HUDEP-2 (cell line): ENCODE measurements at regions not wholly inside any gene's neighbourhood (a gene's known extent, or its start where the extent isn't known, plus 50 kb on each side); places are given as distances from the start of the nearest gene placed in this dataset.
"Not testable (repeated sequence)": the region's sequence is repeated elsewhere in the genome, so short reads cannot be mapped to it uniquely, and the experiment has no call there.

ENCODE experiments used
- DNase-seq, 76 experiments: peaks; one replicate each; lab custom pipeline; 2025; ENCODE audit not compliant: unreplicated experiment in 76 of 76; lab: John Stamatoyannopoulos, UW

DNA sequence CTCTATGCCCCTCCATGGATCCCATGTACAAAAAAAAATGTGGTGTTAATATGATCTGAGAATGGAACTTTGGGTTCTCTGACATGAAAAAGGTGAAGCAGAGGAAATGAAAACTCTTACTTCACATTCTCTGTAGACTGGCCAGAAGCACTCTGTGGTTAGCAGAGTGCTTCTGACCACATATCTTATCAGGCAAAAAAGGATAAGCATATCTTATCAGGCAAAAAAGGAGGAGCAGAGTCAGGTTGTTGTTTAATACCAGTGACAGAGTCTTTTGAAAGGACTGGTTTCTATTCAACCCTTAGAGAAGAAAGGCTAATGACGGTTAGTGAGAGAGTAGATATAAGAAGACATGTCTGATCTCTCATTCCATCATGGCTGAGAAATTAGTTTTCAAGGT lies 1404.8 kb downstream of the SLITRK1 start:
- DNase-seq: peak in 6 of 76 experiments; percentile 3 to 57 (median 12)

DNA sequence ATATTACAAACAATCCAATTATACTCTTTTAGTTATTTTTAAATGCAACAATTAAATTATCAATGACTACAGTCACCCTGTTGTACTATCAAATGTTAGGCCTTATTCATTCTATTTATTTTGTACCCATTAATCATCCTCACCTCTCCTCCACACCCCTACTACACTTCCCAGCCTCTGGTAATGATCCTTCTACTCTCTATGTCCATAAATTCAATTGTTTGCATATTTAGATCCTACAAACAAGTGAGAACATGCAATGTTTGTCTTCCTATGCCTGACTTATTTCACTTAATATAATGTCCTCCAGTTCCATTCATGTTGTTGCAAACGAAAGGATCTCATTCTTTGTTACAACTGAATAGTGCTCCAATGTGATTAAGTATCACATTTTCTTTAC lies 1414.6 kb downstream of the SLITRK1 start:
- DNase-seq: no peak

GRCh38 chr13:82459575-82459974 lies 1422.7 kb downstream of the SLITRK1 start:
- DNase-seq: not testable (repeated sequence)

DNA sequence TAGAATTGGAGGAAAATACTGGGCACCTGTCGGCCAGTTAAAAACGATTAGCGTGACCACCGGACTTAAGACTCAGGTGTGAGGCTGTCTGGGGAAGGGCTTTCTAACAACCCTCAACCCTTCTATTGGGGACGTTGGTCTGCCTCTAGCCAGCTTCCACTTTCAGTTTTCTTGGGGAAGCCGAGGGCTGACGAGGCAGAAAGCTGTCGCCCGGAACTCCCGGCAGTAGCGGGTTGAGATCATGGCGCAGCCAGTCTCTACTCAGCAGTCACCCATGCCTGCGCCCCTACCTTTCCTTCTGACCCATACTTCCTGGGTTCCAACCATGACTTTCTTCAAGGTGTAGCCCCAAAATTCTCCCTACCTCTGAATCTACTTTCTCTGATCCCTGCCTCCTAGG lies 1424.1 kb downstream of the SLITRK1 start:
- DNase-seq: no peak

- not testable (repeated sequence) for DNase-seq
Measured at GRCh38 chr13:82457548-82457947, 1424.7 kb downstream of the SLITRK1 start.

DNA sequence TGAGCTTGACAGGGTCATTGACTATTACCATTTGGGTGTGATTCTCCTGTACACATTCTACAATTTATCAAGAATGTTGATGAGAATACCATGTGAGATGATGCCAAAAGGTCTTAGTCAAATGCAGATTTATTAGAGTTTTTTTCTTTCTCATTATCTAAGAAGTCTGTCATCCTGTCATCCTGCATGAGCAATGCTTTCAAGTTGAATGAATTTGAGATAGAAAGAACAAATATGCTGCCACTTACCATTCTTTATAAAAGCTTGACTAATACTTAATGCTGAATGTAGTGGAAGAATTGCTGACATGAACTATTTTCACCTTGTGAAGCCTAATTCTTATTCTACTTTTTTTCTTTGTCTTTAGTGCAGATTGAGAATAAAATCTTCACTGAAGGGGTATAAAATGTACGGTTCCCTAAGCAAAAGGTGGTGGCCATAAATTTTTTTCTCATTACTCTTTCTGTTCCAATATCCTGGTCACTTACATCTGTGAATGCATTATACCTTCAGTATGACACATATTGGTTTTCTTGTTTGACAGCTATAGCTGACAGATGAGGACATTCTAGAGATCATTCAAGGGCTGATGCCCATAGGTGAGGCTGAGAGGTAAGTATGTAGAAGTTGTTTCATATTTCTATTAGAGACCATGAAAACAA lies 1434.7 kb downstream of the SLITRK1 start:
- DNase-seq: no peak

DNA sequence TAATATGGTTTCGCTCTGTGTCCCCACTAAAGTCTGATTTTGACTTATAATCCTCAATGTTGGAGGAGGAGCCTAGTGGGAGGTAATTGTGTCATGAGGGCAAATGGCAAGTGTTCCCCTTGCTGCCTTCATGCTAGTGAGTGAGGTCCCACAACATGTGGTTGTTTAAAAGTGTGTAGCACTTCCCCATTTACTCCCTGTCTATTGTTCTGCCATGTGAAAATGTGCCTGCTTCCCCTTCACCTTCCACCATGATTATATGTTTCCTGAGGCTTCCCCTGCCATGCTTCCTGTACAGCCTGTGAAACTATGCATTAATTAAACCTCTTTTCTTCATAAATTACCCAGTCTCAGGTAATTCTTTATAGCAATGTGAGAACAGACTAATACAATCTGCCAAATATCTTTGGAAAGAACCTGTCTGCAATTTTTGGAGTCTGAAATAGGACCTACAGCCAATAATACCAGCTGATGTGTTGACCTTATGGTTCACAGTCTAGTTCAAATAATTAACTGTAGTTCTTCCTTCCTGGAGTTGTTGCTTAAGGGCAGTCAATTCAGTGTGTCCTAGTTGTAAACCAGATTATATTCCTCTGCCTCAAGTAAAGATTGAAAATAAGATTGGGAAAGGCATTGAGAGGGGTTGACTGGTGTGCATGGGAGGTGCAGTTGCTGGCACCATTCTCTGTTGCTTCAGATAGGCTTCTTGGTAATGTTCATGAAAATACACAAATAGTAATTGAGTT lies 1442.9 kb downstream of the SLITRK1 start:
- DNase-seq: no peak

DNA sequence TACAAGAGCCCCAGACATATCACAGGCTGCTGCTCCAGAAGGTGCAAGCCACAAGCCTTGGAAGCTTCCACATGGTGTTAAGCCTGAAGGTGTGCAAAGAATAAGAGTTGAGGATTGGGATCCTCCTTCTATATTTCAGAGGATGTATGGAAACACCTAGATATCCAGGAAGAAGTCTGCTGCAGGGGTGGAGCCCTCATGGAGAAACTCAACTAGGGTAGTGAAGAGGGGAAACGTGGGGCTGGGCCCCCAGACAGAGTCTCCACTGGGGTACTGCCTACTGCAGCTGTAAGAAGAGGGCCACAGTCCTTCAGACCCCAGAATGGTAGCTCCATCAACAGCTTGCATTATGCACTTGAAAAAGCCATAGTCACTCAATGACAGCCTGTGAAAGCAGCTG lies 1444.0 kb downstream of the SLITRK1 start:
- DNase-seq: no peak

DNA sequence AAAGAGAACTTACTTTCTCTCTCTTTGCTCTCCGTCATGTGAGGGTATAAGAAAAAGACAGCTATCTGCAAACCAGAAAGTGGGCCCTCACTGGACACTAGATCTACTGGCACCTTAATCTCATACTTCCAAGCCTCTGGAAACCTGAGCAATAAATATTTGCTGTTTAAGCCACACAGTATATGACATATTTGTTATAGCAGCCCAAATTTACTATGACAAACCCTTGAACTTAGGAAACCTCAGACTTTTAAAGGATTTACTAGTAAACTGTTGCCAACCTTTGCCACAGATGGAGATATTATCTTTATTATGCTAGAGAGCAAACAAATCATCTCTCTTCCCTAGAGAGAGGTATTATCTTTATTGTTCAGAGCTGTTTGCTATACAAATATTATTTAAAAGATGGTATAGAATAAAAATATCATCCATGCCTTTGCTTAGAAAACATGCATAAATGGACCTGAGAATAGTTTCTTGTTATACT lies 1446.1 kb downstream of the SLITRK1 start:
- no peak for DNase-seq

- no peak for DNase-seq
Measured at GRCh38 chr13:82432949-82433348, 1449.3 kb downstream of the SLITRK1 start.

- DNase-seq: peak in 3 of 76 experiments; percentile 3 to 17 (median 7)
Measured at GRCh38 chr13:82412749-82413148, 1469.5 kb downstream of the SLITRK1 start.

DNA sequence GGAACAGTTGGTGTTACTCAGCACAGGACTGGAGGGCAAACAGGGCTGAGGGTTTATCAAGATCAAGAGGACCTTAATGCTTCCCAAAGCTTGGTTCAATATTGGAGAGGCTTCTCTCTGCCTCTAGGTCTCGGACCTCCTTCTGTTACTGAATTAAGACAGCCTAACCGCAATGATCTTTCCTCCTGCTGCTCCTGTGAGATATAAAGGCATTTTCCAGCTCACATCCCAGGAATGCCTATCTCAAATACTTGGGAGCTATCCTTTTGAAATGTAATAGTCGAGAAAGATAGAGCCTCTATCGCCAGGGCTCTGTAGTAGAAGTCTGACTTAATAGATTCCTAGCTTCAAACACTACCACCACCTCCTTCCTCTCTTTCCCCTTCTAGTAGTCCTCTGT lies 1475.0 kb downstream of the SLITRK1 start:
- no peak for DNase-seq

GRCh38 chr13:82374719-82375118 lies 1507.6 kb downstream of the SLITRK1 start:
- DNase-seq: no peak

DNA sequence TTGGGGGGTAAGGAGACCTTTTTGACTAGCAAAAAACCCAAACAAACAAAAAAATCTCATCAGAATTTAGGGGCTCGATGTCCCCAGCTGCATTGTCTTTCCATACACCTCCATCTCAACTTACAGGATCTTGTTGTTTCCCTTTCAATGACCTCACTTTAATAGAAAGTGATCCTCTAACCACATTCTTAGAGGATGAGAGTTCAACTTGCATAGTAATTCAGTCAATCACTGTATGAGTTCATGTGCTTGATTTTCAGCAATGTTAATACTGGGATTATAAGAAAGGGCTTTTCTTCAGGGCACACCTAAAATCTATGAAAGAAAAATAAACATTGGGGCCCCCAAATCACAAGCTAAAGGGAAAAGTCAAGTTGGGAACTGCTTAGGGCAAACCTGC lies 1512.0 kb downstream of the SLITRK1 start:
- no peak for DNase-seq

GRCh38 chr13:82364525-82364924 lies 1517.7 kb downstream of the SLITRK1 start:
- no peak for DNase-seq

- DNase-seq: no peak
Measured at GRCh38 chr13:82358284-82358683, 1524.0 kb downstream of the SLITRK1 start.

DNA sequence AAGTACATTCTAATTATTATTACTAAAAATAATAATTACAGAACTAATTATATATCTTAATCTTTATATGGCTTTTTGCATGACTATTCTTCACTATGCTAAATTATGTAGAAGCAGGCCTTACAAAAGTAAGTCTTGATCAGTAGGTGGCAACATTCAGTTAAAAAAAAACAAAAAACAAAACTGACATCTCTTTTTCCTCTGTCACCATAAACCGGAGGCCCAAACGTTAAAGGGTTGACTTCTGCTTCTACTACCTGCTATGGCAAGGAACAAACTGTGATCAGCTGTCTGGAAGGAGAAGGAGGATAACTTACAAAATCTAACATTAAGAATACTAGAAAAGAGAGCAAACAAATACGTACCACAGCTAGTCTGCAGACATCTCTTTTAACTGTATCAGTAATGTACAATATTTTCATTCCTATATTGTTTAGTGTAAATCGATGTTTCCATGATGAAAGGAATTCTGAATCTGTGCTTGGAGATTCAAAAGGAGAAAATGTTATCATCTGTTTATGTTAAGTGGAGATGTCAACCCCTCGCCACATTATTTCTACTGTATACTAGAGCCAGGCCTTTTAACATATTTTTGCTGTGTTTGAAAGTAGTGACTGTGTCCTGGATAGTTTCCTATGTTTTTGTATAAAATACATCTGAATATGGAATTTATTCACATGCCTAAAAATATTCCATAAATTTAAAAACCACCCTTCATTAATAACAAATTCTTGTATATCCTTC lies 1525.4 kb downstream of the SLITRK1 start:
- DNase-seq: peak in 2 of 76 experiments; percentile 15 to 22

DNA sequence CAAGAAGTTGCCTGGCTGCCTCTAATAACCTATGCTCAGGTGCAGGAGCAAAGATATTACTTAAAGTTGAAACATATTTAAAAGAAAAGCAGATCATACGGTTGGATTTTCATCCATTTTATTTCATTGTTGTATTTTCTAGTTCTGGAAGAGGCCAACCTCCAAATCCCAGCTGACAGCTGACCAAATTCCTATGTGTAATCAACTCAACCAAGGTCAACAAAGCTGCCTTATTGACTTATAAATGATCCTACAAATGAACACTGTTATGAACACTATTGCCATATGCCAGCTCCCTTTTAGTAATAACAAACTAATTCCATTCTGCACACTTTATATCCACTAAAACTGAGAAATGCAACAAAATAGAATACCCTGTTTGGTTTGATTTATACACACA lies 1537.4 kb downstream of the SLITRK1 start:
- DNase-seq: no peak

DNA sequence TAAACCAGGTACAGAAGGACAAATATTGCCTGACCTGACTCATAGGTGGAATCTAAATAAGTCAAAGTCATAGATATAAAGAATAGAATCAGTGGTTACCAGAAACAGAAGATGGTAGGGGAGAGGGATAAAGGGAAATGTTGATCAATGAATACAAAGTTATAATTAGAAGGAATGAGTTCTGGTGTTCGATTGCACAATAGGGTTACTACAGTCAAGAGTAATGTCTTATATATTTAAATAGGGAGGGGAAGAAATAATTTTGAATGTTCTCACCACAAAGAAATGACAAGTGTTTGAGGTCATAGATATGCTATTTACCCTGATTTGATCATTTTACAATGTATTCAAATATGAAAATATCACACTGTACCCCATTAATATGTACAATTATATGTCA lies 1541.2 kb downstream of the SLITRK1 start:
- no peak for DNase-seq

DNA sequence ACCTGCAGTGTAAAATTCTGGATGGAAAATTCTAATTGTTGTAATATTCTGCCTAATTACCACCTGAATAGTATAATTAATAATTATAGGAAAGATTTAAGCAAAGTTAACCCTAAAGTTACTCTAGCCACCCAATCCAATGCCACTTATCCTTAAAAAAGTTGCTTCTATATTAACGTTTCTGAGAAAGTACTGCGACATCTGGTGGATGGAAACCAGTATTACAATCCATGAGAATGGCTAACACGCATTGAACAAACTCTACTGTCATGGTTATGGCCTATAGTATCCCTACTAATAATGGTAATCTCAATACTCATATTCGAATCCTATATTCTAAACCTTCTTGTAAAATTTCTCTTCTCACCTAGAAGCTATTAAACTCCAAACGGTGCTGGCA lies 1551.8 kb downstream of the SLITRK1 start:
- DNase-seq: peak in 1 of 76 experiments; percentile 9

GRCh38 chr13:82323101-82323500 lies 1559.2 kb downstream of the SLITRK1 start:
- no peak for DNase-seq
